NT2/D1 (cell line): ENCODE measurements at regions not wholly inside any gene's neighbourhood (a gene's known extent, or its start where the extent isn't known, plus 50 kb on each side); places are given as distances from the start of the nearest gene placed in this dataset.
"Not testable (repeated sequence)": the region's sequence is repeated elsewhere in the genome, so short reads cannot be mapped to it uniquely, and the experiment has no call there.

Source experiments
- DNase-seq: peaks from one replicate; pipeline ENCODE4 v3.0.0-alpha.2; 2011; ENCODE audit warnings: low read depth, low spot score
- H3K27me3 ChIP-seq: 2 replicates; pipeline ENCODE4 v1.6.0; 2011; ENCODE audit warnings: mild to moderate bottlenecking; ENCODE audit not compliant: insufficient read length, insufficient read depth
- H3K36me3 ChIP-seq: 2 replicates; pipeline ENCODE4 v1.6.1; 2011; ENCODE audit warnings: mild to moderate bottlenecking, low read length, mixed read lengths; ENCODE audit not compliant: insufficient read depth, insufficient read length
- H3K4me1 ChIP-seq: 2 replicates; pipeline ENCODE4 v1.5.1; 2011; ENCODE audit not compliant: insufficient read depth, insufficient read length
- H3K4me3 ChIP-seq: 2 replicates; pipeline ENCODE4 v1.5.1; 2011; ENCODE audit warnings: low read depth; ENCODE audit not compliant: insufficient read length
- H3K9ac ChIP-seq: 2 replicates; pipeline ENCODE4 v1.6.0; 2011; ENCODE audit warnings: low read depth; ENCODE audit not compliant: insufficient read length
- H3K9me3 ChIP-seq: 2 replicates; pipeline ENCODE4 v1.5.1; 2011; ENCODE audit warnings: mild to moderate bottlenecking, low read length; ENCODE audit not compliant: insufficient read depth
- SUZ12 ChIP-seq: IDR thresholded peaks from 2 replicates; pipeline ENCODE4 v1.6.1; 2011; ENCODE audit not compliant: insufficient read length, insufficient read depth; ENCODE audit errors: extremely low read depth
- YY1 ChIP-seq: IDR thresholded peaks from 2 replicates; pipeline ENCODE4 v1.6.1; 2011; ENCODE audit not compliant: insufficient read length, insufficient read depth
- ZNF274 ChIP-seq: IDR thresholded peaks from 2 replicates; pipeline ENCODE4 v1.6.1; 2011; ENCODE audit warnings: mild to moderate bottlenecking, low read depth, low read length

DNA sequence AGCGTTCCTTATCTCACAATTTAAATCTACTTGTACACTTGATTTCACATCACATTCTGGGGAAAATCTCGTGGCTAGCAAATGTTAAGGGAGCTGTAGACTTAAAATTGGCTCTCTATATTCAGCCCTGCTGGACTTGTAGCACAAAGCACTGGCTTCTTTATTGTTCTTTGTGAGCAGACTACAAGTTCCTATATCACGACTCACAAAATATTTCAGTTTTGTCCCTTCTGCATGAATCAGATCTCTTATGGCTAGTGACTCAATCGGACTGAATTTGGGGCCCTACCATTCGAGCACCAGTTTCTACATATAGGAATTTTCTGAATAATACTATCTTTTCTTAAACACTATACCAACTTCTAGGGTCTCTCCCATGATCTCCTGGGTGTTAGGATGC lies 390.1 kb downstream of the ADAM29 start:
- no peak overlapping the region for H3K9ac ChIP-seq
- DNase-seq, result no peak
- TF ChIP-seq YY1 (no peak), ZNF274 (no peak), SUZ12 (no peak)
- H3K4me1 ChIP-seq, result no peaks in the 10 kb centered on the region
- no peaks in the 10 kb centered on the region for H3K9me3 ChIP-seq
- H3K36me3 ChIP-seq, result no peaks in the 10 kb centered on the region
- H3K27me3 ChIP-seq, result no peaks in the 10 kb centered on the region
- H3K4me3 ChIP-seq, result no peak overlapping the region

DNA sequence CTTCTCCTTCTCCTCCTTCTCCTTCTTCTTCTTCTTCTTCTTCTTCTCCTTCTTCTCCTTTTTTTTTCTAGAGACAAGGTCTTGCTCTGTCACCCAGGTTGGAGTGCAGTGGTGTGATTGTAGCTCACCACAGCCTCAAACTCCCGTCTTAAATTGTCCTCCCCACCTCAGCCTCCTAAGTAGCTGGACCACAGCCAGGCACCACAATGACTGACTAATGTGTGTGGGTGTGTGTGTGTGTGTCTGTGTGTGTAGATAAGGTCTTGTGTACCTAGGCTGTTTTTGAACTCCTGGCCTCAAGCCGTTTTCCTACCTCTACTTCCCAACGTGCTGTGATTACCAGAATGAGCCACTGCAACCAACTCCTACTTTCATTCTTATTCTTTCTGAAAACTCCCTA lies 390.9 kb downstream of the ADAM29 start:
- no peaks in the 10 kb centered on the region for H3K4me1 ChIP-seq
- no peak overlapping the region for H3K9ac ChIP-seq
- H3K9me3 ChIP-seq, result no peaks in the 10 kb centered on the region
- no peaks in the 10 kb centered on the region for H3K36me3 ChIP-seq
- TF ChIP-seq YY1, result no peak
- no peak for TF ChIP-seq ZNF274
- TF ChIP-seq SUZ12, result no peak
- no peaks in the 10 kb centered on the region for H3K27me3 ChIP-seq
- no peak for DNase-seq
- no peak overlapping the region for H3K4me3 ChIP-seq

DNA sequence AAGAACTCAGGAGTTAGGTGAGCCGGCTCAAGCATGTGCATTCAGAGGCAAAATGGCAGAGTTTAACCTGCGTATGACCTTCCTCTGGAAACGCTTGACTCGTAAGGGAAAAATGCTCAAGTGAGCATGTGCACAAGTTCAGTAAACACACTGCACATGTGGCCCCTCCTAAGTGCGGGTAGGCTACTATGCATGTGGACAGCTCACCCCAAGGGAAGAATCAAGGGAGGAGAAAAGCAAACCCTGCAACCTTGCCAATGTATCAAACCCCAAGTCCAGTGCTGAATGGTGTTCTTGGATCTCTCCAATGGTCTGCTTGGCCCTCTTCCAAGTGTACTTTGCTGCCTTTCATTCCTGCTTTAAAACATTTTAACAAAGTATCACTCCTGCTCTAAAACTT lies 407.1 kb downstream of the ADAM29 start:
- H3K9ac ChIP-seq, result no peak overlapping the region
- no peak for DNase-seq
- H3K27me3 ChIP-seq, result no peaks in the 10 kb centered on the region
- no peaks in the 10 kb centered on the region for H3K36me3 ChIP-seq
- no peak overlapping the region for H3K4me3 ChIP-seq
- no peaks in the 10 kb centered on the region for H3K9me3 ChIP-seq
- TF ChIP-seq SUZ12, result no peak
- TF ChIP-seq ZNF274, result no peak
- TF ChIP-seq YY1, result no peak
- no peaks in the 10 kb centered on the region for H3K4me1 ChIP-seq

DNA sequence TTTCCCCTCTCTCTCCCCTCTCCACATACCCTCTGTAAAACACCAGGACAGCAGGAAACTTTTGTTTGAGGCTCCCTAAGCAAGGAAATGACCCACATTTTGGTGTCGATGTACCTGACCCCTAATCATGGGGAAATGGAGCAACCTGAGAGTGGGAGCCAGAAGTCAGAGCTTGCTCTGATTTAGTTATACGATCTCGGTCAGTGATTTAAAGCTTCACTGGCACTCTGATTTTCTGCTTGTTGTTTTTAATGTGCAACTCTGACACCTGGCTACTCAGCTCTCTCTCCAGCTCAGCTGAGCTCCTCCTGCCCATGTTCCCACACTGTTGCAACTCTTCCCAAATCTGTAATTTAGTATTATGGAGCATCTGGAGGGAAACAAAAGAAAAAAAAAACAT lies 408.6 kb downstream of the ADAM29 start:
- H3K9ac ChIP-seq, result no peak overlapping the region
- no peaks in the 10 kb centered on the region for H3K9me3 ChIP-seq
- no peaks in the 10 kb centered on the region for H3K27me3 ChIP-seq
- DNase-seq, result no peak
- no peak overlapping the region for H3K4me3 ChIP-seq
- no peak for TF ChIP-seq YY1
- no peaks in the 10 kb centered on the region for H3K4me1 ChIP-seq
- no peaks in the 10 kb centered on the region for H3K36me3 ChIP-seq

DNA sequence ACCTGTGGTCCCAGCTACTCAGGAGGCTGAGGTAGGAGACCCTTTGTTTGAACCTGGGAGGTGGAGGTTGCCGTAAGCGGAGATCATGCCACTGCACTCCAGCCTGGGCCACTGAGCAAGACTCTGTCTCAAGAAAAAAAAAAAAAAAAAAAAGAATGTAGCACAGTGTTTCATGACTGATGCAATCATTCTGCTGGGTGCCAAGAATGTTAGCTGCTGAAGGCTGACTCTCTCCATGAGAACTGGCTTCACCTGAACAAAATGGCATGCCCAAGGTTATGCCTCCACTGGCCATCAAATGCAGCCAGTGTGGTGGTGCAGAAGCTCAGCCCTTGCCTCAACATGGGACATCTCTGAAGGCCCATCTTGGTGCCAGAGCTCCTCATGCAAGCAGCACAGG lies 412.1 kb downstream of the ADAM29 start:
- Histone ChIP-seq H3K4me1 (no peaks in the 10 kb centered on the region), H3K9me3 (no peaks in the 10 kb centered on the region), H3K4me3 (no peak overlapping the region), H3K36me3 (no peaks in the 10 kb centered on the region), H3K27me3 (no peaks in the 10 kb centered on the region), H3K9ac (no peak overlapping the region)
- no peak for TF ChIP-seq SUZ12
- no peak for TF ChIP-seq YY1
- no peak for TF ChIP-seq ZNF274
- DNase-seq, result no peak

DNA sequence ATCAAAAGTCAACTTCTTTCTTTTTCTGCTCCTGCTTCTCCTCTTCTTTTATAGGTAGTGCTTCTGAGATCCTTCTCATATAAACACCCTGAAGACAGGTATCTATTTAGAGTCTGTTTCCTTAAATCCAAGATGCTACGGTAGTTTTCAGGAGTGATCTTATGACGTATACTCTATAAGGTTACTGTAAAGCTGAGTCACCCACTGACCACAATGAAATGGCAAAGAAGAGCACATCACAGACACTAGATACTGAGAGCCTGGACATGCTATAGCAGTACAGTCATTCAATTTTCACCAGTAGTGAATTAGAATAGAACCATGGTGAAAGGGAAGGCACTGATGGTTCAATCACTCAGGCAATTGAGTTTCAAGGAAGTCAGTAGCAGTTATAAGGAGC lies 412.5 kb downstream of the ADAM29 start:
- no peak for DNase-seq
- Histone ChIP-seq H3K4me1 (no peaks in the 10 kb centered on the region), H3K36me3 (no peaks in the 10 kb centered on the region), H3K27me3 (no peaks in the 10 kb centered on the region), H3K9ac (no peak overlapping the region), H3K4me3 (no peak overlapping the region), H3K9me3 (no peaks in the 10 kb centered on the region)
- no peak for TF ChIP-seq ZNF274
- no peak for TF ChIP-seq YY1
- no peak for TF ChIP-seq SUZ12

DNA sequence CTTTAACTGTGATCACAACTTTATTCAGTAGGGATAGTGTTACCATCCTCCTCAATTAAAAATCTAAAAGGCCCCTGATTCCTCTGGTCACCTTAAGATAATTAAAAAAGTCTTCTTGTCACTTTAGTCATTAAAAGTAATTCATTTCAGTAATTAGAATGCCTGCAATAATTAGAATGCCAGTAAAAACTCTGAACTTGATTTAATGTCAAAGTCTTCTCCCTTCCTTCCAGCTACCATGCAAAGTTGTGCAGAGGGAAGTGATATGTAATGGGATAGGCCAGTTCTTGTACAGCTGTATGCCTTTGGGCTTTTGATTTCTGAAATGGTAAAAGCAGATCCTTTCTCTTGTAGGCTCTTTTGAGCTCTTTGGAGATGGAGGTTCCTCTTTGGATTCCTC lies 417.2 kb downstream of the ADAM29 start:
- H3K4me3 ChIP-seq, result no peak overlapping the region
- H3K9me3 ChIP-seq, result no peaks in the 10 kb centered on the region
- no peak for DNase-seq
- no peaks in the 10 kb centered on the region for H3K27me3 ChIP-seq
- no peak overlapping the region for H3K9ac ChIP-seq
- H3K36me3 ChIP-seq, result no peaks in the 10 kb centered on the region
- TF ChIP-seq ZNF274 (no peak), SUZ12 (no peak), YY1 (no peak)
- H3K4me1 ChIP-seq, result no peaks in the 10 kb centered on the region

DNA sequence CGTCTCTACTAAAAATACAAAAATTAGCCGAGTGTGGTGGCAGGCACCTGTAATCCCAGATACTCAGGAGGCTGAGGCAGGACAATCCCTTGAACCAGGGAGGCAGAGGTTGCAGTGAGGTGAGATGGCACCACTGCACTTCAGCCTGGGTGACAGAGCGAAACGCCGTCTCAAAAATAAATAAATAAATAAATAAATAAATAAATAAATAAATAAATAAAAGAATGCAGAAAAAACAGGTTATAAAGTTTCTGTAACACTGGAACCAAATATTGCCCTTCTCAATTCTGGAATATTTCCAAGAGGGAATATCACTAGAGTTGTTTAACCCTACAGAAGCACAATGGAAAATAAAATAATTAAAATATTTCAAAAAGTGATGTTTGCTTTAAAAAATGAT lies 418.4 kb downstream of the ADAM29 start:
- not testable (repeated sequence) for H3K36me3 ChIP-seq, H3K4me3 ChIP-seq, H3K9me3 ChIP-seq, H3K27me3 ChIP-seq, H3K4me1 ChIP-seq, DNase-seq, H3K9ac ChIP-seq
